Osteocyte (in vitro differentiated cells): ENCODE measurements at regions not wholly inside any gene's neighbourhood (a gene's known extent, or its start where the extent isn't known, plus 50 kb on each side); places are given as distances from the start of the nearest gene placed in this dataset.

Experiments used
- DNase-seq: peaks from one replicate; pipeline ENCODE4 v3.0.0; 2021; ENCODE audit warnings: mixed read lengths; ENCODE audit not compliant: unreplicated experiment; ENCODE audit errors: extremely low spot score
- H3K27ac Mint-ChIP-seq: one replicate; pipeline ENCODE4 v1.8.0; 2021; ENCODE audit warnings: mild to moderate bottlenecking, mixed read lengths; ENCODE audit not compliant: unreplicated experiment
- H3K27me3 Mint-ChIP-seq: one replicate; pipeline ENCODE4 v1.8.0; 2021; ENCODE audit warnings: mixed read lengths; ENCODE audit not compliant: unreplicated experiment
- H3K36me3 Mint-ChIP-seq: one replicate; pipeline ENCODE4 v1.8.0; 2021; ENCODE audit warnings: mixed read lengths; ENCODE audit not compliant: unreplicated experiment
- H3K4me1 Mint-ChIP-seq: one replicate; pipeline ENCODE4 v1.8.0; 2021; ENCODE audit warnings: mixed read lengths; ENCODE audit not compliant: unreplicated experiment
- H3K4me3 Mint-ChIP-seq: one replicate; pipeline ENCODE4 v1.8.0; 2021; ENCODE audit warnings: mild to moderate bottlenecking, moderate library complexity, mixed read lengths; ENCODE audit not compliant: unreplicated experiment
- H3K9me3 Mint-ChIP-seq: one replicate; pipeline ENCODE4 v1.8.0; 2021; ENCODE audit warnings: mixed read lengths; ENCODE audit not compliant: unreplicated experiment
- CTCF ChIP-seq: fragments of 200-600 bp; sonication (generic); IDR thresholded peaks from 2 replicates; pipeline ENCODE4 v1.5.0; 2021; ENCODE audit warnings: antibody characterized with exemption, mild to moderate bottlenecking, moderate library complexity

- Mint-ChIP-seq H3K4me3 (no peak overlapping the region), H3K36me3 (no peaks in the 10 kb centered on the region), H3K9me3 (no peaks in the 10 kb centered on the region), H3K4me1 (peaks cover 13% of the 10 kb centered on the region), H3K27me3 (no peaks in the 10 kb centered on the region), H3K27ac (no peak overlapping the region)
- TF ChIP-seq CTCF: no peak
- DNase-seq: no peak
Measured at GRCh38 chr16:65666132-65666941, 544.5 kb upstream of the CDH11 start.

- Mint-ChIP-seq H3K4me1 (peaks cover 13% of the 10 kb centered on the region), H3K27ac (no peak overlapping the region), H3K4me3 (no peak overlapping the region), H3K9me3 (no peaks in the 10 kb centered on the region), H3K27me3 (no peaks in the 10 kb centered on the region), H3K36me3 (no peaks in the 10 kb centered on the region)
- DNase-seq: no peak
- TF ChIP-seq CTCF: no peak
Measured at GRCh38 chr16:65665586-65665985, 543.7 kb upstream of the CDH11 start.

GRCh38 chr16:65663774-65664173 lies 541.9 kb upstream of the CDH11 start:
- Mint-ChIP-seq H3K36me3 (no peaks in the 10 kb centered on the region), H3K4me3 (no peak overlapping the region), H3K27me3 (no peaks in the 10 kb centered on the region), H3K4me1 (peaks cover 13% of the 10 kb centered on the region), H3K9me3 (no peaks in the 10 kb centered on the region), H3K27ac (no peak overlapping the region)
- no peak for TF ChIP-seq CTCF
- DNase-seq: no peak

GRCh38 chr16:65662256-65662655 lies 540.4 kb upstream of the CDH11 start:
- Mint-ChIP-seq H3K4me3 (no peak overlapping the region), H3K36me3 (no peaks in the 10 kb centered on the region), H3K9me3 (no peaks in the 10 kb centered on the region), H3K4me1 (peaks cover 21% of the 10 kb centered on the region), H3K27ac (no peak overlapping the region), H3K27me3 (no peaks in the 10 kb centered on the region)
- TF ChIP-seq CTCF: no peak
- DNase-seq: no peak

- Mint-ChIP-seq H3K9me3 (no peaks in the 10 kb centered on the region), H3K4me1 (peaks cover 21% of the 10 kb centered on the region), H3K27me3 (peaks cover 1% of the 10 kb centered on the region), H3K36me3 (no peaks in the 10 kb centered on the region), H3K4me3 (no peak overlapping the region), H3K27ac (no peak overlapping the region)
- no peak for TF ChIP-seq CTCF
- DNase-seq: no peak
Measured at GRCh38 chr16:65661558-65661957, 539.7 kb upstream of the CDH11 start.
